Activated CD8-positive, alpha-beta T cell treated with anti-CD3 and anti-CD28 coated beads for 36 hours (primary cell): ENCODE measurements at regions not wholly inside any gene's neighbourhood (a gene's known extent, or its start where the extent isn't known, plus 50 kb on each side); places are given as distances from the start of the nearest gene placed in this dataset.

Source experiments
- ATAC-seq: fragments of 200-7000 bp; cut with Tn5 transposase; one replicate; pipeline ENCODE4 v1.10.0; 2021; ENCODE audit warnings: mild to moderate bottlenecking, moderate library complexity
- CTCF ChIA-PET: fragments of 350-600 bp; sonication (Branson Sonifier 250); formaldehyde crosslinking; loops from one replicate; lab custom pipeline; 2021; ENCODE audit warnings: antibody characterized with exemption; lab: Charles Lee
- POLR2A ChIA-PET: fragments of 350-600 bp; sonication (Branson Sonifier 250); formaldehyde crosslinking; loops from one replicate; lab custom pipeline; 2021; ENCODE audit warnings: antibody characterized with exemption; lab: Charles Lee
- DNase-seq: peaks from one replicate; pipeline ENCODE4 v3.0.0-alpha.2; 2020
- H3K27ac Mint-ChIP-seq: one replicate; pipeline ENCODE4 v1.8.0; 2021; ENCODE audit warnings: mild to moderate bottlenecking, mixed read lengths
- H3K27me3 Mint-ChIP-seq: one replicate; pipeline ENCODE4 v1.8.0; 2021; ENCODE audit warnings: mixed read lengths
- H3K36me3 Mint-ChIP-seq: one replicate; pipeline ENCODE4 v1.8.0; 2021; ENCODE audit warnings: low read depth, mixed read lengths
- H3K4me1 Mint-ChIP-seq: one replicate; pipeline ENCODE4 v1.8.0; 2021; ENCODE audit warnings: low read depth, mixed read lengths
- H3K4me3 Mint-ChIP-seq: one replicate; pipeline ENCODE4 v1.8.0; 2021; ENCODE audit warnings: mild to moderate bottlenecking, moderate library complexity, mixed read lengths
- H3K9me3 Mint-ChIP-seq: one replicate; pipeline ENCODE4 v1.8.0; 2021; ENCODE audit warnings: mixed read lengths
- intact Hi-C: fragments of 100-400 bp; cut with micrococcal nuclease; formaldehyde crosslinking; loops from one replicate; pipeline ENCODE4 v1.10.0; 2022
- TF ChIP-seq, protein P1 (sequence below): fragments of 200-600 bp; IDR thresholded peaks from one replicate; pipeline ENCODE4 v1.8.0; 2022; ENCODE audit warnings: antibody characterized with exemption, mild to moderate bottlenecking

DNA sequence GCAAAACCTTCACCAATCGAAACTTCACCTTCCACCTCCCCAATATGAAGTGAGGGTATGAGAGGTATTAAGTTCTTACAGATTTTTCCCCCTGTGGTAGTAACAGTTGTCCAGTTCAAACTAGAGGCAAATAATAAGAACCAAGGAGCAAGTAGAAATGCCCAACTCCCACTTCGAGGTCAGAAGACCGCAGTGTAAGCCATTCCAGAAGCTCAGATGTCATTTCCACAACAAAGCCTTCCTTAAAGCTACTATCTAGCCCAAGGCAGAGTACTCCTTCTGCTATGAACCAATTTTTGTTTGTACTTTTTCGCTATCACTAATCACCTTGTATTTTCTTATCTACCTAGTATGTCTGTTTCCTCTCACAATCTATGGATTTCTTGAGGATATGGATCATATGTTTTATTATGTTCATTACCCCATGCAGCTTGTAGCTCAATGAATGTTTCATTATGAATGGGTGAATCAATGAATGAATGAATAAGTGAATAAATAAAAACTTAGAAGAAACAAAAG lies 235.7 kb upstream of the KCNMB2 start:
- TF ChIP-seq, protein P1, sequence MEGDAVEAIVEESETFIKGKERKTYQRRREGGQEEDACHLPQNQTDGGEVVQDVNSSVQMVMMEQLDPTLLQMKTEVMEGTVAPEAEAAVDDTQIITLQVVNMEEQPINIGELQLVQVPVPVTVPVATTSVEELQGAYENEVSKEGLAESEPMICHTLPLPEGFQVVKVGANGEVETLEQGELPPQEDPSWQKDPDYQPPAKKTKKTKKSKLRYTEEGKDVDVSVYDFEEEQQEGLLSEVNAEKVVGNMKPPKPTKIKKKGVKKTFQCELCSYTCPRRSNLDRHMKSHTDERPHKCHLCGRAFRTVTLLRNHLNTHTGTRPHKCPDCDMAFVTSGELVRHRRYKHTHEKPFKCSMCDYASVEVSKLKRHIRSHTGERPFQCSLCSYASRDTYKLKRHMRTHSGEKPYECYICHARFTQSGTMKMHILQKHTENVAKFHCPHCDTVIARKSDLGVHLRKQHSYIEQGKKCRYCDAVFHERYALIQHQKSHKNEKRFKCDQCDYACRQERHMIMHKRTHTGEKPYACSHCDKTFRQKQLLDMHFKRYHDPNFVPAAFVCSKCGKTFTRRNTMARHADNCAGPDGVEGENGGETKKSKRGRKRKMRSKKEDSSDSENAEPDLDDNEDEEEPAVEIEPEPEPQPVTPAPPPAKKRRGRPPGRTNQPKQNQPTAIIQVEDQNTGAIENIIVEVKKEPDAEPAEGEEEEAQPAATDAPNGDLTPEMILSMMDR: no peak
- ChIA-PET POLR2A (interaction anchor here (0.6 kb wide), 1 partner anchor 261 kb away, joined by 3 read pairs; no protein-coding TSS in a partner anchor), CTCF (interaction anchor here (0.7 to 0.9 kb wide), 2 partner anchors 85 to 619 kb away, joined by 3 read pairs; no protein-coding TSS in a partner anchor)
- Mint-ChIP-seq H3K4me1 (no peaks in the 10 kb centered on the region), H3K9me3 (no peaks in the 10 kb centered on the region), H3K36me3 (no peaks in the 10 kb centered on the region), H3K4me3 (no peak overlapping the region), H3K27me3 (no peaks in the 10 kb centered on the region), H3K27ac (no peak overlapping the region)
- ATAC-seq (no peak), DNase-seq (no peak)
- intact Hi-C loops: no loop called here

DNA sequence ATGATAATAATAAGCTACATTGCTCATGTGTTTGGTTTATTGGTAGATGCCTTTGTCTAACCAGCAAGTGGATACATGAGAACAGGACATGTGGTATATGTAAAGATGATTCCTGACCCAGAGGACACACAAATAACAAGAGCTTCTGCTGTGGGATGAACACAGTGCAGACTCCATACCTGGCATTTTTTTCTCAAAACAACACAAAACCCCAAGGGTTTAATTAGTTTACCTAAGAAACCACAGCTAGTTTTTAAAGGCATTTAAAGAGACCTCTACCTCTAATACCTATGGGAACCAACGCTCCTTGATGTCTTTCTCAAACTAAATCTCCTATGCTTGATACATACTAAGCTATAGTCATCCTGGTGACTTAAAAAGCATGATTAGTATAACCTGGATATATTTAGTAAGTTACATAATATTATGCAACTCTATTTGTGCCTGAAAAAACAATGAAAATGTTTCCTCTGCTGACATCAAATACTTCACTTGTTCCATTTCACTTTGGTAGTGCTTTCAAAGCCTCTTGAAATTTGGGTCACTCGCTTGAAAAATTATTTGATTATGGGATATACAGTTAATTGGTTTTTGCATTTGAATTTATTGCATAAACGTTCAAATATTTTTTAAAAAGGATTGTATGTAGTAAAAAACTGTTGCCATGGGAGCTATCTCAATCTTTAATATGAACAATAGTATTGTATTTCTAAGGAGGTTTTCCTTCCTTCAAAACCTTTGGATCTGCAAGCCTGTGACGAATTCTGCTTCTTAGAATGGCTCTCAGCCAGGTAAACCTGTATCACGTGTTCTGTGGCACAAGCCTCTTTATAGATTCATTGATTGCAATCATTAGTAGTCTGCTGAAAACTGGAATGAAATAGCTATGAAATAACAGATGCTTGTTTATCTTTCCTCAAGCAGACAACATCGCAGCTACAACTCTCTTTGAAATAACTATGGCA lies 233.0 kb upstream of the KCNMB2 start:
- no peak for ATAC-seq
- POLR2A ChIA-PET: interaction anchor here (0.7 kb wide), 1 partner anchor 18 kb away, joined by 6 read pairs; no protein-coding TSS in a partner anchor
- CTCF ChIA-PET: interaction anchor here (0.5 to 0.9 kb wide), 2 partner anchors 9 to 1651 kb away, joined by 3 read pairs; no protein-coding TSS in a partner anchor
- no peak for DNase-seq
- no peak overlapping the region for H3K27ac Mint-ChIP-seq
- no peak overlapping the region for H3K4me3 Mint-ChIP-seq
- no peaks in the 10 kb centered on the region for H3K9me3 Mint-ChIP-seq
- intact Hi-C loops: no loop called here
- no peaks in the 10 kb centered on the region for H3K27me3 Mint-ChIP-seq
- H3K4me1 Mint-ChIP-seq: no peaks in the 10 kb centered on the region
- H3K36me3 Mint-ChIP-seq: no peaks in the 10 kb centered on the region
- TF ChIP-seq, protein P1: no peak

DNA sequence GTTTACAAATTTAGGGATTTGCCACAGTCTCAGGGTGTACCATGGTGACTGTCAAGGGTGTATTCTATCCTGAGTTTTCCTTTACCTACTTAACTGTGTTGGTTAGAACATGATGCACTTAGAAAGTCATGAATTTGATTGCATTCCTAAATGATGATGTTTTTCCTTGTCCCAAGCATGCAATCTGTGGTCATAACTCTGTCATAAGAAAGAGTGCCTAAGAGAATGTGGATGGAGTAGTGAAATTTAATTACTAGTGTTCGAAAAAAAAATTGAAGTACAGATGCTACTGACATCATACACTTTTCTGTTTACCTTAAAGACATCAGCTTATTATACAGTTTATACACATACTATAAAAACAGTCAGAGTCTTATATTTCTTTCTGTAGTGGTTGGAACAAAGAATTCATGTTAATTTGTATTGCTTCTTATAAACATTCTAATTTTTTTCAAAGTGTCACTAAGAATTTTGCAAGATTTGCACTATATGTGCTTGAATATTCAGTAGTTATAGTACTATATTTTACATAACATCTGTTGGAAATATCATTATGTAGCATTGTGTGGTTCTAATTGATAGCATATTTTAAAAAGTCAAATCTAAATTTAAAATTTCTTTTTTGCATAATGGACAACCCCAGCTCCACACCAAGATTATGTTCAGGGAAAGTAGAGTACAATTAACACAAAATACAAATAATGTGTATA lies 231.3 kb upstream of the KCNMB2 start:
- ATAC-seq (no peak), DNase-seq (no peak)
- Mint-ChIP-seq H3K27ac (no peak overlapping the region), H3K36me3 (no peaks in the 10 kb centered on the region), H3K27me3 (no peaks in the 10 kb centered on the region), H3K4me3 (no peak overlapping the region), H3K9me3 (no peaks in the 10 kb centered on the region), H3K4me1 (no peaks in the 10 kb centered on the region)
- CTCF ChIA-PET: no interaction called here
- intact Hi-C loops: no loop called here
- POLR2A ChIA-PET: no interaction called here
- TF ChIP-seq, protein P1: no peak

DNA sequence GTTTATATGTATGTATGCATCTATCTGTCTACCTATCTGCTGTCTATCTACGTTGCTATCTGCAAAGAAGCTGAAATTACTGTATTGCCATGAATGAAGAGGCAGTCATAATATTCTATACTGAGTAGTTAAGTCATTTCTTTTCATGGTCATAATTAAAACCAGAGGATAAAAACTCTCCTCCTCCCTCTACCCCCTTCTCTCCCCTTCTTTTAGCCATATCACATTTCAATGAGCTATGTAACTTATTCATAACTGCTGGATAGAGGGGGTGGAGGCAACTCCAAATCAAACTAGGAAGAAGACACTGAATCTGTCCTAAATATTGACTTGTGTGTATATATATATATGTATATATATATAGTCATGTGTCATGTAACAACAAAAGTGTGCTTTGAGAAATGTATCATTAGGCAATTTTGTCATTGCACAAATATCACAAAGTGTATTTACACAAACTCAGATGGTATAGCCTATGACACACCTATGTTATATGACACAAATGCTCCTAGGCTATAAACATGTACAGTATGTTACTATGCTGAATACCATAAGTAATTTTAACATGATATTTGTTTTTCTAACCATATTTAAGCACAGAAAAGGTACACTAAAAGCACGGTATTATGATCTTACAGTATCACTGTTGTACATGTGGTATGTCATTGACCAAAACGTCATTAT lies 229.7 kb upstream of the KCNMB2 start:
- DNase-seq (no peak), ATAC-seq (no peak)
- H3K9me3 Mint-ChIP-seq: no peaks in the 10 kb centered on the region
- intact Hi-C loops: no loop called here
- ChIA-PET POLR2A (no interaction called here), CTCF (no interaction called here)
- H3K4me3 Mint-ChIP-seq: no peak overlapping the region
- H3K36me3 Mint-ChIP-seq: no peaks in the 10 kb centered on the region
- H3K27ac Mint-ChIP-seq: no peak overlapping the region
- no peaks in the 10 kb centered on the region for H3K4me1 Mint-ChIP-seq
- no peaks in the 10 kb centered on the region for H3K27me3 Mint-ChIP-seq
- TF ChIP-seq, protein P1: no peak
